DLD1 (cell line): ENCODE measurements at regions not wholly inside any gene's neighbourhood (a gene's known extent, or its start where the extent isn't known, plus 50 kb on each side); places are given as distances from the start of the nearest gene placed in this dataset.

Experiments
- in situ Hi-C: cut with HindIII; loops from 2 replicates; pipeline ENCODE4 v1.10.0; 2017; ENCODE audit warnings: low sequenced_read_pairs

- in situ Hi-C loops = no loop called here
Measured at GRCh38 chr2:196478588-196478987, 160.9 kb upstream of the CCDC150 start.

GRCh38 chr2:196479350-196479749 lies 160.2 kb upstream of the CCDC150 start:
- in situ Hi-C loops = no loop called here

- in situ Hi-C loops = no loop called here
Measured at GRCh38 chr2:196480653-196481323, 158.7 kb upstream of the CCDC150 start.

DNA sequence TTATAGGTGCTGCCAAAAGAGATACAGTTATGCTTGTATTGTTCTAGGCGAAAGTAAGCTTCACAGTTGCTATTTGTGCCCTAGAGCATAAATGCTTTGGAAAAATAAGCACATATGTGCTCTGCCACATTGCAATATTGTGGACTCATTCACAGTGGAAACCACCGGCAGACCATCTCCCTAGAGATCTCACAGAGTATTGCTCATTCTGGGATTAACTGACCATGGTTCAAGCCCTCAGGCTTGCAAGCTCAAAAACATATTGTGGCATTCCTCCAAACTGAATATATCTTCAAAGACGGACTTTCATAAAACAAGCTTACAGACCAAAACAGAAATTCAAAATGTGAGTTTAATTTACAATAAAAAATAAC lies 158.2 kb upstream of the CCDC150 start:
- in situ Hi-C loops = no loop called here

- in situ Hi-C loops = no loop called here
Measured at GRCh38 chr2:196482119-196483065, 157.1 kb upstream of the CCDC150 start.

DNA sequence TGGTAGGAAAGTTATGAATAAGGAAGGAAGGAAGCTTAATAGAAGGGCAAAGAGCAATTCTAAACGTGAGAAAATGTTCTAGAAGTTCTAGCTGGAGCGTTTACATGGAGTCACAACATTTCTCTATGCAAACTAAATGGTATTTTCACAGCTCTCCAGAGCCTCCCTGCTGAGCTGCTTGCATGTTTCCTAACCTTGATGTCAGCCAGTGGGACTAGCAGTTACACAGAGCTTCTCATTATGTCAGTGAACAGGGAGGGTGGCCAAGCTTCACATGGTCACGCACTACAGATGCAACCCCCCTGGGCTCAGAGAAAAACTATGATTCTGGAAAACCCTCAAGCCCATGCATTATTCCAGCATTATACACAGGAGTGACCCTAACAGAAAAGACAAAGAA lies 153.4 kb upstream of the CCDC150 start:
- in situ Hi-C loops = no loop called here

DNA sequence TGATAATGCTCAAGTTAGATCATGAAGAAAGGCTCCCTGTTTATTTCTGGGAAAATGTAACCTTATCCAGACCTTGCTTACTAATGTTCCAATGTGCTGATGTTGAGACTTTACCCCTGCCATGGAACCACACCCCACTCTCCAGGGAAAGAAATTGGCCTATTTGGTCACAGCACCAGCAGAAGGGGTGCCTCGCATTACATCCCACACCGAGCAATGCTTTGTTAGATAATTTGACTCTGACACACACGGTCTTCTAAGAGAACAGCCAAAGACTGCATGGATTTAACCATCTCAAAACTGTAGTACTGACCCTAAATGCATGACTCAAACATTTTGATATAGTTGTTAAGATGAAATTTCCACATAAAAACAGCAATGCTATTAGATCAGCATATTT lies 152.1 kb upstream of the CCDC150 start:
- in situ Hi-C loops = no loop called here

GRCh38 chr2:196489371-196489770 lies 150.1 kb upstream of the CCDC150 start:
- in situ Hi-C loops = no loop called here

DNA sequence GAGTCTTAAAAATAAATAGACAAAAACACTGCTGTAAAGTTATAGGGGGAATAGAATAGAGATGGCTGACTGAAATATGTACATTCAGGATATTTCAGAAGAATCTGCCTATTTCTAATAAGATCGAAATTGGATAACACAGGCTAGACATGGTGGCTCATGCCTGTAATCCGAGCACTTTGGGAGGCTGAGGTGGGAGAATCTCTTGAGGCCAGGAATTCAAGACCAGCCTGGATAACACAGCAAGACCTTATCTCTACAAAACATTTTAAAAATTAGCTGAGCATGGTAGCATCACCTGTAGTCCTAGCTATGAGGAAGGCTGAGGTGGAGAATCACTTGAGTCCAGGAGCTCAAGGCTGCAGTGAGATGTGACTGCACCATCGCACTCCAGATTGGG lies 146.6 kb upstream of the CCDC150 start:
- in situ Hi-C loops = no loop called here

DNA sequence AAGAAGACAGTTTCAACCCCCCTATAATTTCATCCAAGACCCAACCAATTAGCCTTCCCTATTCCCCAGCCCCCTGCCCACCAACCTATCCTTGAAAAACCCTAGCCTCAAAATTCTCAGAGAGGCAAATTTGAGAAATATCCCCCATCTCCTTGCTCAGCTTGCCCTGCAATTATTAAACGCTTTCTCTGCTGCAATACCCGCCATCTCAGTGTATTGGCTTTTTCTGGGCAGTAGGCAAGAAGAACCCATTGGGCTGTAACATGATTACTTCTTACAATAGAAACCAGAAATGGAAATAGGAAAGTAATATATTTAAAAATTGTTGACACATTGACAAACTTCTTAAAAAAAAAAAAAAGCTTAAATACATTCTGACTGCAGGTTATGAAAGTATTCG lies 140.6 kb upstream of the CCDC150 start:
- in situ Hi-C loops = no loop called here

DNA sequence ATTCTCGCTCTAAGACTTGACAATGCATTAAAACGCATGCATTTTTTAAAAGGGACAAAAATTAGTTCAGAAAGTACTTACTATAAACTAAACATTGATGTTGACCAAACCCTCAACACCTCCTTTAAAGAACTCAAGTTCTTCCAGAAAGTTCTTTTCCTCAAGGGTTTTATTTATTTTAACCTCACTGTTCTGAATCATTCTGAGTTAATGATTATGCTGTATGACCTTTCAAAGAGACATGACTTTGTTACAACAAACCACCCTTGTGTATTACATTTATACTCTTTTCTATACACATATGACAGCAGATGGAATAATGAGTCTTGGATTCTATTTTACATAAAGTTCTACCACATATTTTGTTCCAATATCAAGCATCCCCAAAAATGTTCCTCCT lies 139.8 kb upstream of the CCDC150 start:
- in situ Hi-C loops = no loop called here

DNA sequence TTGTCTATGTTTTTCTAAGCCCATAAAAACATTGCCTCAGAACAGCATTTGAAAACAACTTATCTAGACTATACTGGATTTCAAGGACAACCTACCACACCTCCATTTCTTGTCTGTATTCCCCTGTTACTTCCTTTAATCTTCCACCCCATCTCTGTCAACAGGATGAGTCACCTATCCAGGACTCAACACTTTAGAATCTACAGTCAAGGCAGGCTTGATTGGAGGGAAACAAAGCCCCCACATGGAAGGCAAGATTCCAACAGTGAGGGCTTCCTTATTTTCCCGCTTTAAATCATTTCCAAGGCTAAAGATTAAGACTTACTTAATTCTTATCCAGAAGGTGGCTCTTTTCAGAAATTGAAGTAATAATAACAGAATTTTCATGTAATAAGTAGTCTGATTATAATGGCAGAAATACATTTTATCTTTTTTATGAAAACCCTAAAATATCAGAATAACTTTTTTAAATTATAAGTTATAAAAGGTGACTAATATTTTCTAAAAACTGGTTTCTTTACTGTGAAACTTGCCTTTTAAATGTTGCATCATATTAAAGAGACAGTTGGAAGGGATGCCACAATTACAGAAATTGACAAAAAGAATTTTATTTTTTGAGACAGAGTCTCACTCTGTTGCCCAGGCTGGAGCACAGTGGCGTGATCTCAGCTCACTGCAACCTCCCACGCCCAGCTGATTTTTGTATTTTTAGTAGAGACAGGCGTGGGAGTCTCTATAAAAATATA lies 138.7 kb upstream of the CCDC150 start:
- in situ Hi-C loops = no loop called here

DNA sequence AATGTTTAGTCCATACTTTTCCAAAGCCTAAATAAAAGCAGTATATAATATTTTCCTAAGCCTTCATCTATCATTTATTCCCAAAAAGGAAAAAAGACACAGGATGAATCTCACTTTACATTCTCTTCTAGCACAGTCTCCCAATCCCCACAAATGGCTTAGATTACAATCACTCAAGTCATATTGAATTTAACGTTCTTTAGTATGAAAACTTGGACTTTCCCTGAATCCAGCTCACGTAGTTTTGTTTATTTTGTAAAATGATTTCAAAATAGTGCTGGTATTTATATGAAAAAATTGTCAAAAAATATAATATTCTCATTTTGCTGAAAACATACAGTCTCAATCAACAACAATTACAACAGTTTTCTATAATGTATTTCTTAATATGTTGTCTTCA lies 137.7 kb upstream of the CCDC150 start:
- in situ Hi-C loops = no loop called here

GRCh38 chr2:196502386-196502785 lies 137.1 kb upstream of the CCDC150 start:
- in situ Hi-C loops = no loop called here

GRCh38 chr2:196503398-196503797 lies 136.1 kb upstream of the CCDC150 start:
- in situ Hi-C loops = no loop called here

- in situ Hi-C loops = no loop called here
Measured at GRCh38 chr2:196504788-196505187, 134.7 kb upstream of the CCDC150 start.

- in situ Hi-C loops = no loop called here
Measured at GRCh38 chr2:196510246-196510645, 129.3 kb upstream of the CCDC150 start.

GRCh38 chr2:196511258-196512168 lies 128.0 kb upstream of the CCDC150 start:
- in situ Hi-C loops = no loop called here

- in situ Hi-C loops = no loop called here
Measured at GRCh38 chr2:196513796-196514526, 125.6 kb upstream of the CCDC150 start.

- in situ Hi-C loops = no loop called here
Measured at GRCh38 chr2:196514641-196515040, 124.9 kb upstream of the CCDC150 start.
